Activated T-helper 2 cell treated with anti-CD3 and anti-CD28 coated beads, Interferon-gamma antibody, Interleukin-2, Interleukin-4, amounts not matched to agents 10 μg/mL and 5 μg/mL and 100 μg/mL, durations not matched to agents 14 hours and 24 hours and 36 hours (primary cell): ENCODE measurements at regions not wholly inside any gene's neighbourhood (a gene's known extent, or its start where the extent isn't known, plus 50 kb on each side); places are given as distances from the start of the nearest gene placed in this dataset.
A peak's percentile ranks its signal among the peaks of the same experiment; 100 is the strongest.
"Not testable (repeated sequence)": the region's sequence is repeated elsewhere in the genome, so short reads cannot be mapped to it uniquely, and the experiment has no call there.

Source experiments
- DNase-seq: peaks from one replicate; pipeline ENCODE4 v3.0.0; 2021; ENCODE audit warnings: low spot score
- H3K27ac Mint-ChIP-seq: one replicate; pipeline ENCODE4 v1.8.0; 2021; ENCODE audit warnings: mixed read lengths
- H3K27me3 Mint-ChIP-seq: one replicate; pipeline ENCODE4 v1.8.0; 2021; ENCODE audit warnings: low read depth, mixed read lengths
- H3K36me3 Mint-ChIP-seq: one replicate; pipeline ENCODE4 v1.8.0; 2021; ENCODE audit warnings: low read depth, mixed read lengths
- H3K4me1 Mint-ChIP-seq: one replicate; pipeline ENCODE4 v1.8.0; 2021; ENCODE audit warnings: low read depth, mixed read lengths
- H3K4me3 Mint-ChIP-seq: one replicate; pipeline ENCODE4 v1.8.0; 2021; ENCODE audit warnings: low read depth, mild to moderate bottlenecking, moderate library complexity, mixed read lengths
- H3K9me3 Mint-ChIP-seq: one replicate; pipeline ENCODE4 v1.8.0; 2021; ENCODE audit warnings: mixed read lengths
- intact Hi-C: fragments of 100-400 bp; cut with micrococcal nuclease; formaldehyde crosslinking; loops from one replicate; pipeline ENCODE4 v1.15.1; 2023

DNA sequence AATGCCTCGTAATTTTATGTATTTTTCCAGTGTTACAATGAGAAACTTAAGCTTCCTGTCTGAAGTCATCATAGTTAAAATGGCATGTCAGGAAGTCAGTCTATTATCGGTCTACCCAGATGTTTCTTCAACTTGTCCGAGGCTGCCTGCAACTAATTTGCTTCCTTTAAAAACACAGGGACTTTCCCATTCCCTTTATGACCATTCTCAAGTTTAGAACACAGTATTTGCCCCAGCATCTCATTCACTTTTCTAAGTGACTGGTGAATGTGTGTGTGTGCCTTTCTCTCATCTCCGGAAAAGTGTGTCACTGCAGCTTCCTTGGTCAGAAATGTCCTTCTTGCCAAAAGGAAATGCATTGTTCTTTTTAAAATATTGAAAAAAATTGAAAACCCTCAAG, 466.6 kb downstream of the RAP2B start:
- Mint-ChIP-seq H3K36me3 (no peaks in the 10 kb centered on the region), H3K27ac (peak overlapping the region; percentile 42), H3K4me1 (peaks cover 70% of the 10 kb centered on the region), H3K9me3 (no peaks in the 10 kb centered on the region), H3K4me3 (no peak overlapping the region), H3K27me3 (no peaks in the 10 kb centered on the region)
- intact Hi-C loops = loop anchor here (10.0 kb wide), 2 partner anchors 344 to 696 kb away; partner anchors contain the start of gene DHX36
- no peak for DNase-seq

DNA sequence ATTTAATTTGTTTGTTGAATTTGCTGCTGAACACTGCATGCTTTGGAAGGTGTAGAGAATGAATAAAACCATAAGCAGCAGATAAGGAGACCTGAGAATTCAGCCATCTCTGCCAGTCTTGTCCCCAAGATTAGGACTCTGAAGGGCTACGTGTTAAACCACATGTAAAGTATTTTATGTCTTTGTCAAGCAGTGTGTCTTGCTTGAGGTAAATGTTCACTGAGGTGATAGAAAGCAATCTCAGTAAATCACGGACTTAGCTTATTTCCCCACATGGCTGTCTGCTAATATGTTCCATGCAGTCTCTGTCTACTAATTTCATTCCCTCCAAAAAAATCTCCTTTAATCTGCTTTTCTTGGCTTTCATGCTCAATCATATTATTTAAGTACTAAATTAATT, 467.1 kb downstream of the RAP2B start:
- DNase-seq = no peak
- no peak overlapping the region for H3K27ac Mint-ChIP-seq
- no peaks in the 10 kb centered on the region for H3K27me3 Mint-ChIP-seq
- no peak overlapping the region for H3K4me3 Mint-ChIP-seq
- H3K9me3 Mint-ChIP-seq = no peaks in the 10 kb centered on the region
- intact Hi-C loops = loop anchor here (10.0 kb wide), 2 partner anchors 344 to 696 kb away; partner anchors contain the start of gene DHX36
- H3K36me3 Mint-ChIP-seq = no peaks in the 10 kb centered on the region
- peaks cover 66% of the 10 kb centered on the region for H3K4me1 Mint-ChIP-seq

DNA sequence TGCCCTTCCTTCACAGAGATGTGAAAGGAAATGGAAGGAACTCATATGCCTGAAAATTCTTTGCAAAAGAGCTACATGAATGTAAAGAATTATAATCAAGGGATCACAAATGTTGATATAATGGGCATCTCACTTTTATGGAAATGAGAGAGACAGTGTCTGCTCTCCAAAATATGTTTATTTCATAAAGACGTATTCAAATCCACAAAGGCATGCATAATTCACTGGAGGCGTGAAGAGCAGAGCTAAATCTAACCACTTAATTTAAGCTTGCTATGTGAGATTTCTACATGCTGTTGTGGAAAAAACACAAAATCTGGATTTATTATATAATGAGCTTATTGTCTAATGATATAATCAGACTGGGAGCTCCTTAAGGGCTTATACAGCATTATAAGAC, 469.1 kb downstream of the RAP2B start:
- Mint-ChIP-seq H3K4me3 (no peak overlapping the region), H3K9me3 (no peaks in the 10 kb centered on the region), H3K27me3 (no peaks in the 10 kb centered on the region), H3K4me1 (peaks cover 61% of the 10 kb centered on the region), H3K27ac (no peak overlapping the region), H3K36me3 (no peaks in the 10 kb centered on the region)
- no peak for DNase-seq
- intact Hi-C loops = no loop called here

DNA sequence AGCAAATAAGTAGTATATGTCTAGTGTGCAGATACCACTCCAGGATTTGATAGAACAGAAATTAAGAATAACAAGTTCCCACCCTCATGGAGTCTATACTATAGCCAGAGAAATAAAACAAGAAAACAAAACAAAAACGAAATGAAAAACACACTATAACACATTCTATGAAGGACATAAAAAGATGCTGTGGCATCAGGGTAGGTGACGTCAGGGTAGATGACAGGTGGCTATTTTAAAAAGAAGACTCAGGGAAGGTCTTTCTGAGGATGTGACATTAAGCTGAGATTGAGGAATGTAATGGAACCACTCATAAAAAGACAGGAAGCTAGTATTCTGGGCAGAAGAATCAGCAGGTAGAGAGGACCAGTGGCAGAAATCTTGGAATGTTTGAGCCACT, 469.6 kb downstream of the RAP2B start:
- Mint-ChIP-seq H3K4me3 (no peak overlapping the region), H3K27ac (no peak overlapping the region), H3K9me3 (no peaks in the 10 kb centered on the region), H3K36me3 (no peaks in the 10 kb centered on the region), H3K4me1 (peaks cover 56% of the 10 kb centered on the region), H3K27me3 (no peaks in the 10 kb centered on the region)
- intact Hi-C loops = no loop called here
- DNase-seq = no peak

DNA sequence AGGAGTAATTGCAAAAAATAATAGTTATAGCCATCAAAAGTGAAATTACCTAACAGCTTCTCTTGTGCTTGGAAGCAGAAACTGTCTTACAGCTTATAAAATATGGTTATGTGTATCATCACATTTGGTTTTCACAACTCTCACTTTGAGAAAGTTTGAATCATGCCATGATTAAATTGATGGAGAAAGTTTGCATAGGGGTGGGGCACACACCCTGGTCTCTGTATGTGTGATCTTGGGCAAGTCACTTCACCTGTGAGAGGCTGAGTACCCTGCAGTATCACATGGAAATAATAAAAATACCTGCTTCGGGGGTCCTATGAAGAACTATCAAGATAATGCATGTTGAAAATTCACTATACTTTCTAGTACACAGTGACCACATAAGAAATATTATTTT, 471.4 kb downstream of the RAP2B start:
- H3K27me3 Mint-ChIP-seq = no peaks in the 10 kb centered on the region
- H3K9me3 Mint-ChIP-seq = no peaks in the 10 kb centered on the region
- DNase-seq = no peak
- intact Hi-C loops = no loop called here
- no peaks in the 10 kb centered on the region for H3K36me3 Mint-ChIP-seq
- no peak overlapping the region for H3K4me3 Mint-ChIP-seq
- H3K4me1 Mint-ChIP-seq = peaks cover 46% of the 10 kb centered on the region
- H3K27ac Mint-ChIP-seq = no peak overlapping the region

DNA sequence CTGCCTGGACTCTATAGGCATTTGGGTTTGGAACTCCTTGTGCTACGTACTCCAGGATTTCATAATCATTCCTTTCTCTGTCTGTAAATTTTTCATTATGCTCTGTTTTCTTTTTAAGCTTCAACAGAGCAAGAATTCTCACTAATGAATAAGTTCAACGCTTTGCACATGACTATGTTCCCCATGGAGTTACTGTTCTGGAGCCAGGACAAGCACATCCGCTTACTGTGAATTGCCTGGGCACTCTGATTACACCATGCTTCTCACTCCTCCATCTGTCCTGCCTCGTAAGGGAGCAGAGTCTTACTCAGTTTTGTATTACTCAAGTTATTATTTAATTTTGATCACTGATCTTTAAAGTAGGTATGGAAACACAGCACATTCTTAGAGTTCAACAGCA, 472.7 kb downstream of the RAP2B start:
- H3K4me3 Mint-ChIP-seq = no peak overlapping the region
- H3K27ac Mint-ChIP-seq = no peak overlapping the region
- no peaks in the 10 kb centered on the region for H3K27me3 Mint-ChIP-seq
- no peak for DNase-seq
- no peaks in the 10 kb centered on the region for H3K9me3 Mint-ChIP-seq
- H3K36me3 Mint-ChIP-seq = no peaks in the 10 kb centered on the region
- intact Hi-C loops = loop anchor here (1.0 kb wide), 1 partner anchor 8 kb away; no protein-coding TSS in a partner anchor
- peaks cover 38% of the 10 kb centered on the region for H3K4me1 Mint-ChIP-seq

DNA sequence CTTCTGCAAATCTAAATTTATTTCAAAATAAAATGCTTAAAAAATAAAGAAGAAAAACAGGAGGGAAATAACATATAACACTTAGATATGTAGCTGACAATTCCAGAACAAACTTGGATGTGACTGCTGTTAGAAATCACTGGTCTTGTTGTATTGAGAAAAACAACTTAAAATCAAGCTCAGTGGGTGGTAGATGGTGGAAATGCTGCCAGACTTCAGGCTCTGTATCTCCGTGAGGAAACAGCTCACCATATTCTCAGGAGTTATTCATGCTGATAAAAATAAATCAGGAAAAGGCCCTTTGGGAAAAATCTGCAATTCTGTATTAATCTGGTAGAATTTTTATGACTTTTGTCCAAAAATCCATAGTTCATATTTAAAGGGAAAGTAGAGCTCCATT, 477.6 kb downstream of the RAP2B start:
- Mint-ChIP-seq H3K9me3 (peaks cover 15% of the 10 kb centered on the region), H3K4me1 (peaks cover 42% of the 10 kb centered on the region), H3K36me3 (peaks cover 13% of the 10 kb centered on the region), H3K4me3 (no peak overlapping the region), H3K27ac (no peak overlapping the region), H3K27me3 (no peaks in the 10 kb centered on the region)
- no peak for DNase-seq
- intact Hi-C loops = no loop called here

DNA sequence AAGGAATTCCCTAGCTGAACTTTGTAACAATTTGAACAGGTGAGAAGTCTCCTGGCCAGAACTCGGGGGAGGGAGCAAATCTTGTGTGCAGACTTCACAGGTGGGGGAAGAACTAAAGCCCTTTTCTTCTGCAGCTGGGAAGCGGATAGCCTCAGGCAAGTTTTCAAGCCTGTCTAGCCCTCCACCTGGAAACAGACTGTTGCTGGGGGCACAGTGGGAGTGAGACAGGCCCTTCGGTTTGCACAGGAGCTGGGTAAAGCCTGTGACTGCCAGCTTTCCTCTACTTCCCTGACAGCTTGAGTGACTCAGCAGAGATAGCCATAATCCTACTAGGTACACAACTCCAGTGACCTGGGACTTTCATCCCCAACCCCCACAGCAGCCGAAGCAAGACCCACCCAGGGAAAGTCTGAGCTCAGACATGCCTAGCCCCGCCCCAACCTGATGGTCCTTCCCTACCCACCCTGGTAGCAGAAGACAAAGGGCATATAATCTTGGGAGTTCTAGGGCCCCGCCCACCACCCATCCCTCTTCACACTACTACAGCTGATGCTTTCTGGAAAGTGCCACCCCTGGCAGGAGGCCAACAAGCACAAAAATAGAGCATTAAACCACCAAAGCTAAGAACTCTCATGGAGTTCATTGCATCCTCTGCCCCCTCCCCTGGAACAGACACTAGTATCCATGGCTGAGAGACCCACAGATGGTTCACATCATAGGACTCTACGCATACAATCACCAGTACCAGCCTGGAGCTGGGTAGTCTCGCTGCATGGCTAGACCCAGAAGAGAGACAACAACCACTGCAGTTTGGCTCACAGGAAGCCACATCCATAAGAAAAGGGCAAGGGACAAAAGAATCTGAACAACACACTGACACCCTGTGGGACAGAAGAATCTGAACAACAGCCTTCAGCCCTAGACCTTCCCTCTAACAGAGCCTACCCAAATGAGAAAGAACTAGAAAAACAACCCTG, 479.0 kb downstream of the RAP2B start:
- Mint-ChIP-seq H3K27me3 (no peaks in the 10 kb centered on the region), H3K4me3 (no peak overlapping the region), H3K4me1 (peaks cover 30% of the 10 kb centered on the region), H3K27ac (no peak overlapping the region), H3K36me3 (peaks cover 13% of the 10 kb centered on the region), H3K9me3 (peaks cover 20% of the 10 kb centered on the region)
- intact Hi-C loops = no loop called here
- DNase-seq = no peak

DNA sequence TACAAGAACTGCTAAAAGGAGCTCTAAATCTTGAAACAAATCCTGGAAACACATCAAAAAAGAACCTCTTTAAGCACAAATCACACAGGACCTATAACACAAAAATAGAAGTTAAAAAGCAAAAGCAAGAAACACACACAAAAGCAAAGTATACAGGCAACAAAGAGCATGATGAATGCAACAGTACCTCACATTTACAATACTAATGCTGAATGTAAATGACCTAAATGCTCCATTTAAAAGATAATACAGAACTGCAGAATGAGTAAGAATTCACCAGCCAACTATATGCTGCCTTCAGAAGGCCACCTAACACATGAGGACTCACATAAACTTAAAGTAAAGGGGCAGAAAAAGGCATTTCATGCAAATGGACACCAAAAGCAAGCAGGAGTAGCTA, 478.6 kb upstream of the ARHGEF26 start:
- intact Hi-C loops, H3K4me3 Mint-ChIP-seq: not testable (repeated sequence)
- H3K36me3 Mint-ChIP-seq = peaks cover 13% of the 10 kb centered on the region

DNA sequence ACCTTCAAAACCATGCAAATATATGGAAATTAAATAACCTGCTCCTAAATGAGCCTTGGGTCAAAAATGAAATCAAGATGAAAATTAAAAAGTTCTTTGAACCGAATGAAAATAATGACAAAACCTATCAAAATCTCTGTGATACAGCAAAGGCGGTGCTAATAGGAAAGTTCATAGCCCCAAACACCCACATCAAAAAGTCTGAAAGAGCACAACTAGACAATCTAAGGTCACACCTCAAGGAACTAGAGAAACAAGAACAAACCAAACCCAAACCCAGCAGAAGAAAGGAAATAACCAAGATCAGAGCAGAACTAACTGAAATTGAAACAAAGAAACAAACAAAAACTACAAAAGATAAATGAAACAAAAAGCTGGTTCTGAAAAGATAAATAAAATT, 477.7 kb upstream of the ARHGEF26 start:
- Mint-ChIP-seq H3K36me3 (peaks cover 13% of the 10 kb centered on the region), H3K4me1 (peaks cover 30% of the 10 kb centered on the region), H3K27ac (peak overlapping the region; percentile 29), H3K9me3 (peaks cover 20% of the 10 kb centered on the region)
- DNase-seq, H3K27me3 Mint-ChIP-seq, H3K4me3 Mint-ChIP-seq: not testable (repeated sequence)
- intact Hi-C loops = loop anchor here (1.0 kb wide), 1 partner anchor 17 kb away; no protein-coding TSS in a partner anchor

More for the DNA sequence above, 478.6 kb upstream of the ARHGEF26 start:
- peaks cover 20% of the 10 kb centered on the region for H3K9me3 Mint-ChIP-seq
- peaks cover 30% of the 10 kb centered on the region for H3K4me1 Mint-ChIP-seq
- not testable (repeated sequence) for DNase-seq, H3K27me3 Mint-ChIP-seq
- H3K27ac Mint-ChIP-seq = peak overlapping the region; percentile 18

DNA sequence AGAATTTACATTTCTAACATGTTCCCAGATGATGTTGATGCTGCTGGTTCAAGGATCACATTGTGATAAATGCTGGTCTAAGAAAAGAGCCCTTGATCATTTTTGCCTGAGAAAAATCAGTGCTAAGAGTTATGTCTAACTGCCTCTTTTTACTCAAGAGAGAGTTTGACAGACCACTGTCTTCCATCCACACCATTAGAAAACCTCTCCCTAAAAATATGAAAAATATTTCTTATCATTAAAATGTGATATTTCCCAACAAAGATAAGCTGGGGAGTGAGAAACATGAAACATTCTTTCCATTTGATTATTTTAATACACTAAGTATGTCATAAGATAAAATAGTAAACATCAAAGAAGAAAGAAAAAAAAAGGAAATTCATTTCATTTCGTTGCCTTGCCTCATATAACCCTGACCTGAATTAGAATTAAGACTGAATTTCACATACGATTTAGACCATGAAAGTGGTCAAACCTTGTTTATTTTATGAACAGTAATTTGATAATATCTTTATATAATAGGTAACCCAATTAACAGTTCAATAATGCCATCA, 471.8 kb upstream of the ARHGEF26 start:
- Mint-ChIP-seq H3K4me1 (no peaks in the 10 kb centered on the region), H3K27me3 (peaks cover 3% of the 10 kb centered on the region), H3K27ac (no peak overlapping the region), H3K36me3 (no peaks in the 10 kb centered on the region), H3K9me3 (peaks cover 6% of the 10 kb centered on the region), H3K4me3 (no peak overlapping the region)
- no peak for DNase-seq
- intact Hi-C loops = no loop called here

DNA sequence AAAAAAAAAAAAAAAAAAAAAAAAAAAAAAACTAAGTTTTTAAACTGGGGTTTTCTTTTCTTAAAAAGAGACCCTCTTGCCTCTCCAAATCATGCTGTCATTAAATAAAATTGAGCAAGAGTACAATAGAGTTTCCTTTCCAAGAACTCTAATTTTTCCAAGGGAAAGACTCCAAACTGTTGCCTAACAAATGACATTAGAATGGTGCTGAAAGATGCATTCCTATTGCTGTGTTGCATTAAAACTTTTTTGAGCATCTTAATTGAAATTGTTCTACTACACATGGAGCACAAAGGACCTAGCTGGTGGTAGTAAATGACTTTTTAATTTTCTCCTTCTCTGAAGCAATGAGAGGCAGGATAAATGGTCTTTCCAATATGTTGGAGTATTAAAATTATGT, 469.1 kb upstream of the ARHGEF26 start:
- intact Hi-C loops = no loop called here
- H3K27me3 Mint-ChIP-seq = peaks cover 3% of the 10 kb centered on the region
- no peak for DNase-seq
- H3K4me3 Mint-ChIP-seq = no peak overlapping the region
- H3K27ac Mint-ChIP-seq = no peak overlapping the region
- H3K4me1 Mint-ChIP-seq = no peaks in the 10 kb centered on the region
- H3K36me3 Mint-ChIP-seq = no peaks in the 10 kb centered on the region
- no peaks in the 10 kb centered on the region for H3K9me3 Mint-ChIP-seq

DNA sequence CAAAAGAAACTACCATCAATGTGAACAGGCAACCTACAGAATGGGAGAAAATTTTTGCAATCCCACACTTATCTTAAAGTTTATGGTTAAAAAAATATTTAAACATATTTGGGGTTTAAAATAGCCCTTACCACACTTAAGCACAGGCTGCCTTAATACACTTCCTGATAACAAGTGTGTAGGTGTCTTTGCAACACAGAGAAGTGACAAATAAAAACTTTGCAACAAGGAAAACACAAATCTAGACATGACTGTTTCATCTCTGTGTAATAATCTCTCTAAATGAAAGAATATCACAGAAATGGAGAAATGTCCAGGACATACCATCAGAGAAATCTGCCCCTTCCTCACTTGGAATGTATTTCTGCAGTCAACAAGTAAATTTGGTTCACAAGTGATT, 464.1 kb upstream of the ARHGEF26 start:
- Mint-ChIP-seq H3K27ac (no peak overlapping the region), H3K27me3 (no peaks in the 10 kb centered on the region), H3K36me3 (no peaks in the 10 kb centered on the region), H3K9me3 (peaks cover 6% of the 10 kb centered on the region), H3K4me1 (no peaks in the 10 kb centered on the region), H3K4me3 (no peak overlapping the region)
- intact Hi-C loops = no loop called here
- no peak for DNase-seq
